AG09309 (cell line): ENCODE measurements at regions not wholly inside any gene's neighbourhood (a gene's known extent, or its start where the extent isn't known, plus 50 kb on each side); places are given as distances from the start of the nearest gene placed in this dataset.
"Not testable (repeated sequence)": the region's sequence is repeated elsewhere in the genome, so short reads cannot be mapped to it uniquely, and the experiment has no call there.

Source experiments
- DNase-seq: peaks from one replicate; pipeline ENCODE4 v3.0.0-alpha.2; 2010; ENCODE audit warnings: low read depth
- H3K4me3 ChIP-seq: 2 replicates; pipeline ENCODE4 v1.5.1; 2011; ENCODE audit warnings: mild to moderate bottlenecking, low read depth, low read length, moderate library complexity; ENCODE audit not compliant: control insufficient read depth
- CTCF ChIP-seq: IDR thresholded peaks from 2 replicates; pipeline ENCODE4 v1.5.1; 2011; ENCODE audit warnings: mild to moderate bottlenecking, low read depth, low read length, inconsistent platforms; ENCODE audit not compliant: insufficient read depth, control insufficient read depth; ENCODE audit errors: missing control alignments

GRCh38 chrX:122122274-122122673 is 1061.8 kb upstream of the GRIA3 start:
- TF ChIP-seq CTCF, result no peak
- no peak for DNase-seq
- H3K4me3 ChIP-seq, result no peak overlapping the region

GRCh38 chrX:122133478-122133877 is 1050.6 kb upstream of the GRIA3 start:
- TF ChIP-seq CTCF, result no peak
- DNase-seq, result no peak
- H3K4me3 ChIP-seq, result no peak overlapping the region

- no peak for TF ChIP-seq CTCF
- no peak for DNase-seq
These were observed 1049.8 kb upstream of the GRIA3 start for GRCh38 chrX:122134291-122134690.

GRCh38 chrX:122135070-122135469 is 1049.0 kb upstream of the GRIA3 start:
- no peak overlapping the region for H3K4me3 ChIP-seq
- no peak for DNase-seq
- TF ChIP-seq CTCF, result no peak

More at GRCh38 chrX:122134291-122134690, 1049.8 kb upstream of the GRIA3 start:
- no peak overlapping the region for H3K4me3 ChIP-seq

- not testable (repeated sequence) for DNase-seq, H3K4me3 ChIP-seq
These were observed 1043.9 kb upstream of the GRIA3 start for GRCh38 chrX:122140219-122140618.

- TF ChIP-seq CTCF, result no peak
- DNase-seq, result no peak
- no peak overlapping the region for H3K4me3 ChIP-seq
These were observed 1030.1 kb upstream of the GRIA3 start for GRCh38 chrX:122154019-122154418.

GRCh38 chrX:122168241-122168640 is 1015.8 kb upstream of the GRIA3 start:
- no peak overlapping the region for H3K4me3 ChIP-seq
- TF ChIP-seq CTCF, result no peak
- DNase-seq, result no peak

- no peak overlapping the region for H3K4me3 ChIP-seq
- DNase-seq, result no peak
- TF ChIP-seq CTCF, result no peak
These were observed 999.3 kb upstream of the GRIA3 start for GRCh38 chrX:122184791-122185190.
